HepG2 (cell line): ENCODE measurements at regions not wholly inside any gene's neighbourhood (a gene's known extent, or its start where the extent isn't known, plus 50 kb on each side); places are given as distances from the start of the nearest gene placed in this dataset.

Experiments
- BRF2 ChIP-seq: sonication (generic); formaldehyde crosslinking; IDR thresholded peaks from 2 replicates; pipeline ENCODE4 v1.8.1; 2022; ENCODE audit warnings: mild to moderate bottlenecking, missing genetic modification reagents
- GABPA ChIP-seq, 2 experiments: IDR thresholded peaks; 2 replicates each; pipeline ENCODE4 v1.6.1; 2011 to 2016; ENCODE audit warnings: low read depth in 2 of 2, low read length in 1 of 2, missing biosample characterization in 1 of 2, missing genetic modification characterization in 1 of 2
- NFIC ChIP-seq: IDR thresholded peaks from 2 replicates; pipeline ENCODE4 v1.6.1; 2012; ENCODE audit warnings: mild to moderate bottlenecking, low read length, inconsistent platforms
- SOX6 ChIP-seq, 2 experiments: fragments of 450-650 bp in 1 of 2; sonication (generic) in 1 of 2; formaldehyde crosslinking in 1 of 2; IDR thresholded peaks; 2 replicates each; pipeline versions ENCODE4 v1.4.0 to v1.6.1; 2017 to 2020; ENCODE audit warnings: antibody characterized with exemption in 1 of 2, mild to moderate bottlenecking in 1 of 2, missing genetic modification reagents in 1 of 2
- ZNF264 ChIP-seq: sonication (generic); formaldehyde crosslinking; IDR thresholded peaks from 2 replicates; pipeline ENCODE4 v1.4.0; 2020; ENCODE audit warnings: missing genetic modification reagents
- TF ChIP-seq, protein P1 (sequence below): sonication (generic); formaldehyde crosslinking; IDR thresholded peaks from 2 replicates; pipeline ENCODE4 v1.4.0; 2020; ENCODE audit warnings: missing genetic modification reagents
- TF ChIP-seq, protein P2 (sequence below): IDR thresholded peaks from 2 replicates; pipeline ENCODE4 v1.4.0; 2020; ENCODE audit warnings: mild to moderate bottlenecking, missing genetic modification reagents
- TF ChIP-seq, protein P3 (sequence below): sonication (generic); formaldehyde crosslinking; IDR thresholded peaks from 2 replicates; pipeline ENCODE4 v1.8.1; 2023; ENCODE audit warnings: mild to moderate bottlenecking, moderate library complexity, missing genetic modification reagents

DNA sequence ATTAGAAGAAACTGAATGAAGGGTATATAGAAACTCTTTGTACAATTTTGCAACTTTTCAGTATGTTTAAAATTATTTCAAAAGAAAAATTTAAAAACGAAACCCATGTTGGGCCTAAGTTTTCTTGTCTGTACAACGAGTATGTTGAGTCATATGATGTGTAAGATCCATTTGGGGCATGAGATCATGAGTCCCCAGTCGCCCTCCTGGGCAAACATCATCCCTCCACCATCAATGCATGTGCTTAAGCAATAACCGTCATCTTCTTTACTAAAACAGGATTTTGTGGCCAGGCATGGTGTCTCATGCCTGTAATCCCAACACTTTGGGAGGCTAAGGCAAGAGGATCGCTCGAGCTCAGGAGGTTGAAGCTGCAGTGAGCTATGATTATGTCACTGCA lies 54.2 kb upstream of the CDCA7L start (continued):
- TF ChIP-seq, protein P1, sequence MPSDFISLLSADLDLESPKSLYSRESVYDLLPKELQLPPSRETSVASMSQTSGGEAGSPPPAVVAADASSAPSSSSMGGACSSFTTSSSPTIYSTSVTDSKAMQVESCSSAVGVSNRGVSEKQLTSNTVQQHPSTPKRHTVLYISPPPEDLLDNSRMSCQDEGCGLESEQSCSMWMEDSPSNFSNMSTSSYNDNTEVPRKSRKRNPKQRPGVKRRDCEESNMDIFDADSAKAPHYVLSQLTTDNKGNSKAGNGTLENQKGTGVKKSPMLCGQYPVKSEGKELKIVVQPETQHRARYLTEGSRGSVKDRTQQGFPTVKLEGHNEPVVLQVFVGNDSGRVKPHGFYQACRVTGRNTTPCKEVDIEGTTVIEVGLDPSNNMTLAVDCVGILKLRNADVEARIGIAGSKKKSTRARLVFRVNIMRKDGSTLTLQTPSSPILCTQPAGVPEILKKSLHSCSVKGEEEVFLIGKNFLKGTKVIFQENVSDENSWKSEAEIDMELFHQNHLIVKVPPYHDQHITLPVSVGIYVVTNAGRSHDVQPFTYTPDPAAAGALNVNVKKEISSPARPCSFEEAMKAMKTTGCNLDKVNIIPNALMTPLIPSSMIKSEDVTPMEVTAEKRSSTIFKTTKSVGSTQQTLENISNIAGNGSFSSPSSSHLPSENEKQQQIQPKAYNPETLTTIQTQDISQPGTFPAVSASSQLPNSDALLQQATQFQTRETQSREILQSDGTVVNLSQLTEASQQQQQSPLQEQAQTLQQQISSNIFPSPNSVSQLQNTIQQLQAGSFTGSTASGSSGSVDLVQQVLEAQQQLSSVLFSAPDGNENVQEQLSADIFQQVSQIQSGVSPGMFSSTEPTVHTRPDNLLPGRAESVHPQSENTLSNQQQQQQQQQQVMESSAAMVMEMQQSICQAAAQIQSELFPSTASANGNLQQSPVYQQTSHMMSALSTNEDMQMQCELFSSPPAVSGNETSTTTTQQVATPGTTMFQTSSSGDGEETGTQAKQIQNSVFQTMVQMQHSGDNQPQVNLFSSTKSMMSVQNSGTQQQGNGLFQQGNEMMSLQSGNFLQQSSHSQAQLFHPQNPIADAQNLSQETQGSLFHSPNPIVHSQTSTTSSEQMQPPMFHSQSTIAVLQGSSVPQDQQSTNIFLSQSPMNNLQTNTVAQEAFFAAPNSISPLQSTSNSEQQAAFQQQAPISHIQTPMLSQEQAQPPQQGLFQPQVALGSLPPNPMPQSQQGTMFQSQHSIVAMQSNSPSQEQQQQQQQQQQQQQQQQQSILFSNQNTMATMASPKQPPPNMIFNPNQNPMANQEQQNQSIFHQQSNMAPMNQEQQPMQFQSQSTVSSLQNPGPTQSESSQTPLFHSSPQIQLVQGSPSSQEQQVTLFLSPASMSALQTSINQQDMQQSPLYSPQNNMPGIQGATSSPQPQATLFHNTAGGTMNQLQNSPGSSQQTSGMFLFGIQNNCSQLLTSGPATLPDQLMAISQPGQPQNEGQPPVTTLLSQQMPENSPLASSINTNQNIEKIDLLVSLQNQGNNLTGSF (CRISPR knock-in tag), result no peak
- TF ChIP-seq GABPA (IDR thresholded peaks at IDR 0.05; ENCODE audit: low read depth, low read length) (no peak), GABPA (CRISPR knock-in tag; IDR thresholded peaks at IDR 0.05; ENCODE audit: low read depth) (no peak), BRF2 (CRISPR knock-in tag) (no peak), ZNF264 (CRISPR knock-in tag) (no peak), SOX6 (IDR thresholded peaks at IDR 0.05) (no peak), SOX6 (CRISPR knock-in tag; IDR thresholded peaks at IDR 0.05) (no peak), NFIC (no peak)
- TF ChIP-seq, protein P2, sequence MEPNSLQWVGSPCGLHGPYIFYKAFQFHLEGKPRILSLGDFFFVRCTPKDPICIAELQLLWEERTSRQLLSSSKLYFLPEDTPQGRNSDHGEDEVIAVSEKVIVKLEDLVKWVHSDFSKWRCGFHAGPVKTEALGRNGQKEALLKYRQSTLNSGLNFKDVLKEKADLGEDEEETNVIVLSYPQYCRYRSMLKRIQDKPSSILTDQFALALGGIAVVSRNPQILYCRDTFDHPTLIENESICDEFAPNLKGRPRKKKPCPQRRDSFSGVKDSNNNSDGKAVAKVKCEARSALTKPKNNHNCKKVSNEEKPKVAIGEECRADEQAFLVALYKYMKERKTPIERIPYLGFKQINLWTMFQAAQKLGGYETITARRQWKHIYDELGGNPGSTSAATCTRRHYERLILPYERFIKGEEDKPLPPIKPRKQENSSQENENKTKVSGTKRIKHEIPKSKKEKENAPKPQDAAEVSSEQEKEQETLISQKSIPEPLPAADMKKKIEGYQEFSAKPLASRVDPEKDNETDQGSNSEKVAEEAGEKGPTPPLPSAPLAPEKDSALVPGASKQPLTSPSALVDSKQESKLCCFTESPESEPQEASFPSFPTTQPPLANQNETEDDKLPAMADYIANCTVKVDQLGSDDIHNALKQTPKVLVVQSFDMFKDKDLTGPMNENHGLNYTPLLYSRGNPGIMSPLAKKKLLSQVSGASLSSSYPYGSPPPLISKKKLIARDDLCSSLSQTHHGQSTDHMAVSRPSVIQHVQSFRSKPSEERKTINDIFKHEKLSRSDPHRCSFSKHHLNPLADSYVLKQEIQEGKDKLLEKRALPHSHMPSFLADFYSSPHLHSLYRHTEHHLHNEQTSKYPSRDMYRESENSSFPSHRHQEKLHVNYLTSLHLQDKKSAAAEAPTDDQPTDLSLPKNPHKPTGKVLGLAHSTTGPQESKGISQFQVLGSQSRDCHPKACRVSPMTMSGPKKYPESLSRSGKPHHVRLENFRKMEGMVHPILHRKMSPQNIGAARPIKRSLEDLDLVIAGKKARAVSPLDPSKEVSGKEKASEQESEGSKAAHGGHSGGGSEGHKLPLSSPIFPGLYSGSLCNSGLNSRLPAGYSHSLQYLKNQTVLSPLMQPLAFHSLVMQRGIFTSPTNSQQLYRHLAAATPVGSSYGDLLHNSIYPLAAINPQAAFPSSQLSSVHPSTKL, result no peak
- TF ChIP-seq, protein P3, sequence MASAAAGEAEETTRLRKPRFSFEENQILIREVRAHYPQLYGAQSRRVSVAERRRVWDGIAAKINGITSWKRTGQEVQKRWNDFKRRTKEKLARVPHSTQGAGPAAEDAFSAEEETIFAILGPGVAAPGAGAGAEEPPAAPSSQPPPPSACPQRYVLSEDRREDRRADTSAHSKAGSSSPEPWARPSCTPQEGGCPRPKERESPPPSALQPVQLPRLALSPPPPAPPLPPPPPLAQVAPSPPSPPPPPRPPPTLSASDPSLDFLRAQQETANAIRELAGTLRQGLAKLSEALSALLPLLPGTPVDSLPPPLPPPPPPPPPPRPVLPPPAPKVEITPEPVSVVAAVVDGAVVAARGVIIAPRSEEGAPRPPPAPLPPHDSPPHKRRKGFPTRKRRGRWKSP (CRISPR knock-in tag), result no peak
- TF ChIP-seq, all 625 proteins: peak for 0
